ENCODE measurements at regions not wholly inside any gene's neighbourhood (a gene's known extent, or its start where the extent isn't known, plus 50 kb on each side); places are given as distances from the start of the nearest gene placed in this dataset.

- no peak for DNase-seq (ENCODE audit: insufficient read length)
- TF ChIP-seq TAF1 (IDR thresholded peaks at IDR 0.05; ENCODE audit: borderline replicate concordance, low read depth, low read length) (no peak), POLR2AphosphoS5 (IDR thresholded peaks at IDR 0.05; ENCODE audit: low read depth, low read length) (no peak), POLR2A (IDR thresholded peaks at IDR 0.05; ENCODE audit: low read depth, low read length) (no peak)
- FAIRE-seq, result no peak
Observed at GRCh38 chr16:51665436-51665998, 514.4 kb upstream of the SALL1 start.

GRCh38 chr16:51658531-51658930 lies 507.5 kb upstream of the SALL1 start:
- DNase-seq (ENCODE audit: insufficient read length) (no peak), FAIRE-seq (no peak)
- TF ChIP-seq TAF1 (IDR thresholded peaks at IDR 0.05; ENCODE audit: borderline replicate concordance, low read depth, low read length) (no peak), POLR2A (IDR thresholded peaks at IDR 0.05; ENCODE audit: low read depth, low read length) (no peak)

- no peak for TF ChIP-seq POLR2AphosphoS5 (IDR thresholded peaks at IDR 0.05; ENCODE audit: low read depth, low read length)
- no peak for TF ChIP-seq POLR2A (IDR thresholded peaks at IDR 0.05; ENCODE audit: low read depth, low read length)
- TF ChIP-seq TAF1 (IDR thresholded peaks at IDR 0.05; ENCODE audit: borderline replicate concordance, low read depth, low read length), result no peak
- FAIRE-seq (no peak), DNase-seq (ENCODE audit: insufficient read length) (no peak)
Observed at GRCh38 chr16:51657848-51658247, 506.8 kb upstream of the SALL1 start.

GRCh38 chr16:51655249-51655648 lies 504.2 kb upstream of the SALL1 start:
- FAIRE-seq (no peak), DNase-seq (ENCODE audit: insufficient read length) (no peak)
- TF ChIP-seq POLR2A (IDR thresholded peaks at IDR 0.05; ENCODE audit: low read depth, low read length) (no peak), POLR2AphosphoS5 (IDR thresholded peaks at IDR 0.05; ENCODE audit: low read depth, low read length) (no peak), TAF1 (IDR thresholded peaks at IDR 0.05; ENCODE audit: borderline replicate concordance, low read depth, low read length) (no peak)

GRCh38 chr16:51651061-51651466 lies 500.0 kb upstream of the SALL1 start:
- FAIRE-seq (no peak), DNase-seq (ENCODE audit: insufficient read length) (no peak)
- TF ChIP-seq TAF1 (IDR thresholded peaks at IDR 0.05; ENCODE audit: borderline replicate concordance, low read depth, low read length), result no peak
- no peak for TF ChIP-seq POLR2AphosphoS5 (IDR thresholded peaks at IDR 0.05; ENCODE audit: low read depth, low read length)
- TF ChIP-seq POLR2A (IDR thresholded peaks at IDR 0.05; ENCODE audit: low read depth, low read length), result no peak

- TF ChIP-seq POLR2A (IDR thresholded peaks at IDR 0.05; ENCODE audit: low read depth, low read length) (no peak), TAF1 (IDR thresholded peaks at IDR 0.05; ENCODE audit: borderline replicate concordance, low read depth, low read length) (no peak), POLR2AphosphoS5 (IDR thresholded peaks at IDR 0.05; ENCODE audit: low read depth, low read length) (no peak)
- no peak for FAIRE-seq
Observed at GRCh38 chr16:51649631-51650030, 498.6 kb upstream of the SALL1 start.

GRCh38 chr16:51648526-51648925 lies 497.5 kb upstream of the SALL1 start:
- no peak for FAIRE-seq
- no peak for TF ChIP-seq TAF1 (IDR thresholded peaks at IDR 0.05; ENCODE audit: borderline replicate concordance, low read depth, low read length)
- TF ChIP-seq POLR2AphosphoS5 (IDR thresholded peaks at IDR 0.05; ENCODE audit: low read depth, low read length), result no peak
- TF ChIP-seq POLR2A (IDR thresholded peaks at IDR 0.05; ENCODE audit: low read depth, low read length), result no peak
- DNase-seq (ENCODE audit: insufficient read length), result no peak

More at GRCh38 chr16:51649631-51650030, 498.6 kb upstream of the SALL1 start:
- DNase-seq (ENCODE audit: insufficient read length), result no peak

- no peak for DNase-seq (ENCODE audit: insufficient read length)
- TF ChIP-seq TAF1 (IDR thresholded peaks at IDR 0.05; ENCODE audit: borderline replicate concordance, low read depth, low read length) (no peak), POLR2A (IDR thresholded peaks at IDR 0.05; ENCODE audit: low read depth, low read length) (no peak), POLR2AphosphoS5 (IDR thresholded peaks at IDR 0.05; ENCODE audit: low read depth, low read length) (no peak)
- FAIRE-seq, result no peak
Observed at GRCh38 chr16:51641191-51641765, 490.2 kb upstream of the SALL1 start.

- DNase-seq (ENCODE audit: insufficient read length), result no peak
- no peak for FAIRE-seq
- no peak for TF ChIP-seq POLR2AphosphoS5 (IDR thresholded peaks at IDR 0.05; ENCODE audit: low read depth, low read length)
- TF ChIP-seq POLR2A (IDR thresholded peaks at IDR 0.05; ENCODE audit: low read depth, low read length), result no peak
Observed at GRCh38 chr16:51640196-51640595, 489.1 kb upstream of the SALL1 start.

- TF ChIP-seq POLR2AphosphoS5 (IDR thresholded peaks at IDR 0.05; ENCODE audit: low read depth, low read length) (no peak), TAF1 (IDR thresholded peaks at IDR 0.05; ENCODE audit: borderline replicate concordance, low read depth, low read length) (no peak), POLR2A (IDR thresholded peaks at IDR 0.05; ENCODE audit: low read depth, low read length) (no peak)
- no peak for FAIRE-seq
- DNase-seq (ENCODE audit: insufficient read length), result no peak
Observed at GRCh38 chr16:51638339-51639135, 487.5 kb upstream of the SALL1 start.

- no peak for DNase-seq (ENCODE audit: insufficient read length)
- TF ChIP-seq POLR2A (IDR thresholded peaks at IDR 0.05; ENCODE audit: low read depth, low read length) (no peak), TAF1 (IDR thresholded peaks at IDR 0.05; ENCODE audit: borderline replicate concordance, low read depth, low read length) (no peak), POLR2AphosphoS5 (IDR thresholded peaks at IDR 0.05; ENCODE audit: low read depth, low read length) (no peak)
- no peak for FAIRE-seq
Observed at GRCh38 chr16:51637770-51638094, 486.7 kb upstream of the SALL1 start.

Measured in GM12892 (cell line).